GM21529 (cell line): ENCODE measurements at regions not wholly inside any gene's neighbourhood (a gene's known extent, or its start where the extent isn't known, plus 50 kb on each side); places are given as distances from the start of the nearest gene placed in this dataset.

ENCODE experiments used
- ATAC-seq: cut with Tn5 transposase; IDR thresholded peaks from one replicate; pipeline ENCODE4 v1.9.1; 2021; ENCODE audit not compliant: unreplicated experiment

DNA sequence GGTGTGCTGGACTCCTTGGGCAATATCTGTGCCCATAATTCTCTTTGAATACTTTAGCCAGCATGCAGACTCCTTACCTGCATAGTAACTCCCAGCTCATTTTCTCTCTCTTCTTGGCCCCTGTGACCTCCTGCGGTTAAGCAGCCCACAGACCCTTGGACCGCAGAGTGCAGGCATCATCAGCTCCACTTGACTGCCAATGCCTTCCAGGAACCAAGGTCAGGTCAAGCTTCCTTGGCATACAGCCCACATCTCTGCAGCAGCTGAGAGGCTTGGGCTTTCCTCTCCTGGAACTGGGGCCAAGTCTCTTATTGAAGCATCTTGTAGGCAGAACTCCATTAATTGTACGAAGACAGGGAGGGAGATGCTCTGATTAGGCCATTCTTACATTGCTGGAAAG is 130.1 kb upstream of the PIEZO2 start:
- no peak for ATAC-seq

- ATAC-seq = no peak
Measured at GRCh38 chr18:11276678-11277077, 127.3 kb upstream of the PIEZO2 start.

GRCh38 chr18:11274144-11274794 is 124.9 kb upstream of the PIEZO2 start:
- ATAC-seq = no peak

- ATAC-seq = no peak
Measured at GRCh38 chr18:11272516-11272915, 123.1 kb upstream of the PIEZO2 start.

GRCh38 chr18:11271954-11272353 is 122.6 kb upstream of the PIEZO2 start:
- ATAC-seq = no peak

GRCh38 chr18:11269257-11269656 is 119.9 kb upstream of the PIEZO2 start:
- no peak for ATAC-seq

DNA sequence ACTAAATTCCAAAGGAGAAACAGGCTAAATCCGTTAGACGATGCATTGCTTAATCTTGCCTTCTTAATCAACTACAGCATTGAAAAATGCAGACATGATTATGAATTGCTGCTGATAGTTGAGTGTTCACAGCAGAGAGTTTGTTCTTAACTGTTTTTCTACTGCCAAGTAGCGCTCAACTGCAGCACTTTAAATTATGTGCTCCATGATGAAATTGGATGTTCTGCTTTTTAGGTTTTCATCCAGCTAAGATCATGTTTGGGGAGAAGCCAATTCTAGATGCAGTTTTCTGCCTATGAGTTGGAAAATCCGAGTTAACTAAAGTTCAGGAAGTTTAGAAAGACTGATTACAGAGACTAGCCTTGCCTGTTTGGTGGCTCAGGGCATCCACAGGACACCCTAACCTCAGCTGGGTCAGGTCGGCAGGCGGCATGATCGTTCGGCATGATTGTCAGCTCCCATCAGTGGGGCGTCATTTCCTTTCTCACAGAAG is 119.4 kb upstream of the PIEZO2 start:
- ATAC-seq = no peak

DNA sequence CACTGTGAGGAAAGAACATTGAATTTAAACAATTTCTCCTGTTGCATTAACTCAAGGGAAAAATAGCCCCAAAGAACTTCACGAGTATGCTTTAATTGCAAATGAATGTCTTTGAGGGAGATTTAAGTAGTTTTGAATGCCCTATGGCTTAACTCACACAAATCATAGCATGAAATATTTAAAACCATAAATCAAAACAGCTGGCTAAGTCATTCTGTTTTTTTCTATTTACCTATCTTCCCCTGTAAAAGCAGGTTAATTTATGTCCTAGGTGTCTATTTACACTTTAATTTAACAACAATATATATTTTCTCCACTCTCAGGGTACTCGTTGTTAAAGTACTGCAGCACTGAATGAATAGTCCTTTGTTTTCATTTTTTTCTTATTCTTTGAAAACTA is 118.8 kb upstream of the PIEZO2 start:
- no peak for ATAC-seq

- no peak for ATAC-seq
Measured at GRCh38 chr18:11266781-11267480, 117.6 kb upstream of the PIEZO2 start.

DNA sequence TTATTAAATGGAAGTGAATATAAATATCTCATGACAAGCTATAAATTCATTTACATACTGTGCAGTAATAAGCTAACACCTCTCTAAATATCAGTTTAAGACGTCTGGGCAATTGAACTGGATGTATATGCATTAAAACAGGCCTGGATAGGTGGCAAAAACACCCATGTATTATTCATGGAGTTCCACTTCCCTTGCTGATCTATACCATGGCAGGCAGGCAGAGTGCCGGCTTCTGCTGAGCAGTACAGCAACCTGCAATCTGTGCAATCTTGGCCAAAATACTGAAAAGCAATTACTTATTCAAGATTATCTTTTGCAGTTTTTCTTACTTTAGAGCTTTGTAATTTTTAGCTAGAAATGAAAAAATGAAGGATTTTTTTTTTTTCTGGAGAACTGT is 112.1 kb upstream of the PIEZO2 start:
- ATAC-seq = no peak

GRCh38 chr18:11260961-11261461 is 111.6 kb upstream of the PIEZO2 start:
- ATAC-seq = no peak

- ATAC-seq = no peak
Measured at GRCh38 chr18:11259469-11260150, 110.2 kb upstream of the PIEZO2 start.

- ATAC-seq = no peak
Measured at GRCh38 chr18:11258039-11258610, 108.8 kb upstream of the PIEZO2 start.

DNA sequence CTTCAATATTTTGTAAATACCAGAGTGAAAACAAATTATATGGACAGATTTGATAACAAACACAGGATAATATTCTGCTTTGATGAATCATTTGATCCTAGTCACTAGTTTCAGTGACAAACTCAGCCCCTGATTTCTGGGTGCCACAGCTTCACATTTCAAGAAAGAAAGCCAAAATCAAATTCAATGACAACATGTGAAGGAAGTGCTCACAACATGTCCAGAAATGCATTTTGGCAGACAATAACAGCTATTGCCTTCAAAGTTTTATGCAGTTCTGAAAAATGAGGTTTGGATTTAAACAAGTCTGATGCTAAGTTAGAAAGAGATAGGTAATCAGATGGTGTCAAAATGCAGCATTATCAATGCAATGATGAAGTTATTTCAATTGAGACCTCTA is 106.9 kb upstream of the PIEZO2 start:
- ATAC-seq = no peak

- ATAC-seq = no peak
Measured at GRCh38 chr18:11251891-11252270, 102.5 kb upstream of the PIEZO2 start.

DNA sequence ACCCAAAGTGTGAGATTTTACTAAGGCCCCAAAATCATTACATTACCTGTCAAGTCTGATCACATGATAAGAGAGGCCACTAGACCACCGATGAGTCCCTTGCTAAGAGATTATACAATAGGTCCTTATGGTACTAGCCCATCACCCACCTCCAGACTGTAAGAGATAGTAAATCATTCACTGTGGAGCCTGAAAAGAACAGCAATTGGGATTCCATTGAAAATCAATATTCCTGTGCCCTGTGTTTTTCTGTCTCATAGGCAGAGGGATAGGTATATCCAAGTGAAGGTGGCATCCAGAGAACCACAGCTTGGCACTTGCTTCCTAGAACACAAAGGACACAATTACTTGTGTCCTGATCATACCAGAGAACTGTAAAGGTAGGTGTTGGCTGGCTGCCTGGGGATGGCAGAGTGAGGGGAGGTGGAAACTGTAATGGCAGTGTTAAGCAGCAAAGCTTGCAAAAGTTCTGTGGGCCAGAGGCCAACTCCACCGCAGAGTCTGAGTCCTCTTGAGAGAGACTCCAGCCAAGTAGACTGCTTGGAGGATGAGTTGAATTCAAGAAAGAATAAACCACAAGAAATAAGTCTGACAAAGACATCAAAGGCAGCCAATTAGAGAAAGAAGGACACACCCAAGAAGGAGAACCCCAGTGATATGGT is 102.0 kb upstream of the PIEZO2 start:
- no peak for ATAC-seq

GRCh38 chr18:11249391-11249790 is 100.0 kb upstream of the PIEZO2 start:
- ATAC-seq = no peak

- ATAC-seq = no peak
Measured at GRCh38 chr18:11247381-11247970, 98.1 kb upstream of the PIEZO2 start.

- ATAC-seq = no peak
Measured at GRCh38 chr18:11246495-11247300, 97.3 kb upstream of the PIEZO2 start.

GRCh38 chr18:11245879-11246278 is 96.5 kb upstream of the PIEZO2 start:
- no peak for ATAC-seq
